ENCODE measurements at regions not wholly inside any gene's neighbourhood (a gene's known extent, or its start where the extent isn't known, plus 50 kb on each side); places are given as distances from the start of the nearest gene placed in this dataset.

DNA sequence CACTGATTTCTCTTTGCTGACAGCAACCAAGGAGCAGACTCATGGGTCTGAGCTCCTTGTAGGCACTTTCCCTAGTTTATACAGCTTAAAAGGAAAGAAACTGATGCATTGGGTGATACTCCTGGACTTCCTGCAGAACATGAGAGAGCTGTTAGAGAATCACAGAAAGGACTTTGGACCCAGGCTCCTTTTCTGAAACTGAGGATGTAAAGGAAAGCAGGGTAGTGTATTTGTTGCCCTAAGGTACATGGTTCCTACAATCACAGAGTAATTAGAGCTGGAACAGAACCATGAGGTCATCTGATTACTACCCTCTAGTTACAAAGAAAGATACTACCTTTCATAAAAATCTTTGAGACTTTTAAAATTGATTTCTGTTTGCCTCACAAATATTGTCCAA is 477.1 kb upstream of the SPTLC3 start (continued):
- TF ChIP-seq RFX5 (IDR thresholded peaks at IDR 0.05; ENCODE audit: borderline replicate concordance, low read depth, low read length), result no peak
- TF ChIP-seq, protein P1, sequence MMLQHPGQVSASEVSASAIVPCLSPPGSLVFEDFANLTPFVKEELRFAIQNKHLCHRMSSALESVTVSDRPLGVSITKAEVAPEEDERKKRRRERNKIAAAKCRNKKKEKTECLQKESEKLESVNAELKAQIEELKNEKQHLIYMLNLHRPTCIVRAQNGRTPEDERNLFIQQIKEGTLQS (IDR thresholded peaks at IDR 0.05; ENCODE audit: insufficient read depth, low read depth, low read length), result no peak
- TF ChIP-seq RBBP5 (IDR thresholded peaks at IDR 0.05; ENCODE audit: borderline replicate concordance, low read depth, low read length), result no peak
- no peak for TF ChIP-seq HDAC6 (IDR thresholded peaks at IDR 0.05; ENCODE audit: low read depth, low read length)
- TF ChIP-seq POLR2A (IDR thresholded peaks at IDR 0.05; ENCODE audit: control extremely low read depth in 1 of 2, low read depth in 2 of 2, low read length in 2 of 2), result no peak
- no peak for TF ChIP-seq POLR2AphosphoS5 (IDR thresholded peaks at IDR 0.05; ENCODE audit: low read depth, low read length)

Measured in H1 (cell line).